Kidney glomerular epithelial cell (primary cell): ENCODE measurements at regions not wholly inside any gene's neighbourhood (a gene's known extent, or its start where the extent isn't known, plus 50 kb on each side); places are given as distances from the start of the nearest gene placed in this dataset.
"Not testable (repeated sequence)": the region's sequence is repeated elsewhere in the genome, so short reads cannot be mapped to it uniquely, and the experiment has no call there.

Source experiments
- DNase-seq: peaks from one replicate; lab custom pipeline; 2025; lab: John Stamatoyannopoulos, UW

DNA sequence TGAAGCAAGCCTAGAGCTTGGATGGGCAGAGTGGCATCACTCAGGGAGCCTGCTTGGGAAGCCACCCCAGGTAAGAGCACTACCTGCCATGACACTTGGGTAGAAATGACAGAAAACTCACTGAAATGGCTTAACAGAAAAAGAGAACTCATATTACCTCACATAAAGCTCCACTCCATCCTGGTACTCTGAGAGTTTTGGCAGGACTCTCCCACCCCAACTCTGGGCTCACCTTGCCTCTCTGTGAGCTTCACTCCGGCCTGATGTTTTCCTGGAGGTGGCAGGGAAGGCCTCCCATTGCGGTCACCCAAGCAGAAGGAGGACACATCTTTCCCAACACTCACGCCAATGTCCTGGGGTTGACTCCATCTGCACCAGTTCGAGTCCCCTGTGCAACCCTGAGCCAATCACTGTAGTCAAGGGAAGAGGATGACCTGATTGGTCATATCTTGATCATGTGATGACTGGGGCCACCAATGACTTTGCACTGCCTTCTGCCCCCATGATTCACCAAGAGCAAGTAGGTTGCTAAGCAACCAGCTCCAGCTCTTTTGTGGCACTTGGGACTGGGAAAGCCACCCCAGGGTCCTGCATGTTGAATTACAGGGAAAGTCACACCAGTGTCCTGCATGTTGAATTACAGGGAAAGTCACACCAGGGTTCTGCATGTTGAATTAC, 446.1 kb upstream of the SULF2 start:
- no peak for DNase-seq

- DNase-seq = no peak
Measured at GRCh38 chr20:48230216-48230615, 444.9 kb upstream of the SULF2 start.

DNA sequence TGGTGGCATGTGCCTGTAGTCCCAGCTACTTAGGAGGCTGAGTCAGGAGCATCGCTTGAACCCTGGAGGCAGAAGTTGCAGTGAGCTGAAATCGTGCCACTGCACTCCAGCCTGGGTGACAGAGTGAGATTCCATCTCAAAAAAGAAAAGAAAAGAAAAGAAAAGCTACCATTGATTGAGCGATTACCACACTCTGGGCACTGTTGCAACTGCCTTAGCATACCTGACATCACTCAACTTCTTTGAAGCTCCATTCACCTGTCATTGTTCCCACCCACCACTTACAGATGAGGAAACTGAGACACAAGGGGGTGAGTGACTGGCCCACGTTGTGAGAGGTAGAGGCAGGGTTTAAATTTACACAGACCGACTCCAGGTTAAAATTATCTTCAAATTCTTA, 442.1 kb upstream of the SULF2 start:
- no peak for DNase-seq

DNA sequence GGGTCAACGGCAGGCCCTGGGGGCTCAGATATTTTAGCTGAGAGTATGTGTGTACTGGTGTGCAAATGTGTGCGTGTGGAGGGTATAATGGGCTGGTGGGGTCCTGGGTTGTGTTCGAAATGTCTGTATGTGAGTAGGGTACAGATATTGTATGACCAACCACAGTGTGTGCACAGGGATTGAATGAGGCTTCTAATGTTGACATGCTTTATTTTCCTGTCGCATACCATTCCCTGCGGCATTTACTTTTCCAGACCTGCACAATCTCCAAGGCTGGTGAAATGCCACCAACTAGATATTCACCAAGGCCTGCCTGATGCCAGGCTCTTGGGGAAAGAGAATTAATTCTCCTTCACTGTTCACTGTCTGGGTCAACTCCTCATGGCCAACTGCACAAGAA, 441.4 kb upstream of the SULF2 start:
- no peak for DNase-seq

GRCh38 chr20:48224533-48225050, 439.3 kb upstream of the SULF2 start:
- no peak for DNase-seq

GRCh38 chr20:48223715-48224114, 438.4 kb upstream of the SULF2 start:
- DNase-seq = no peak

GRCh38 chr20:48222595-48223180, 437.4 kb upstream of the SULF2 start:
- no peak for DNase-seq

GRCh38 chr20:48220033-48220633, 434.9 kb upstream of the SULF2 start:
- no peak for DNase-seq

DNA sequence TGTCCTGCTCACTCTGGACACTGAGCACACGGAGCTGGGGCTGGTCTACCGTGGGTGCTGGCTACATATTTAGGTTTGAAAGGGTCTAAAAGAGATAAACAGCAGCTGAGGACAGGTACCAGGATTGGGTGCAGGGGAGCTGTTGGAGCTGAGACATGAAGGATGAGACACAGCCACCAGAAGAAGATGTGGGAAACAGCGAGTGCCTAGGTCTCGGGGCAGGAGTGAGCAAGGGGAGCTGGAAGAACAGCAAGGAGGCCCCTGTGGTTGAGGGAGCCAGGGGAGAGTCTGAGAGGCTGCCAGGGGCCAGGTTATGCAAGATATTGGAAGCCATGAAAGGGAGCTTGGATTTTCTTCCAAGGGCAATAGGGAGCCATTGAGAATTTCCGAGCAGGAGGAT, 434.0 kb upstream of the SULF2 start:
- no peak for DNase-seq

- peak; percentile 68 for DNase-seq
Measured at GRCh38 chr20:48217190-48217589, 431.9 kb upstream of the SULF2 start.

GRCh38 chr20:48215536-48215935, 430.3 kb upstream of the SULF2 start:
- peak; percentile 43 for DNase-seq

GRCh38 chr20:48214601-48215000, 429.3 kb upstream of the SULF2 start:
- DNase-seq = no peak

DNA sequence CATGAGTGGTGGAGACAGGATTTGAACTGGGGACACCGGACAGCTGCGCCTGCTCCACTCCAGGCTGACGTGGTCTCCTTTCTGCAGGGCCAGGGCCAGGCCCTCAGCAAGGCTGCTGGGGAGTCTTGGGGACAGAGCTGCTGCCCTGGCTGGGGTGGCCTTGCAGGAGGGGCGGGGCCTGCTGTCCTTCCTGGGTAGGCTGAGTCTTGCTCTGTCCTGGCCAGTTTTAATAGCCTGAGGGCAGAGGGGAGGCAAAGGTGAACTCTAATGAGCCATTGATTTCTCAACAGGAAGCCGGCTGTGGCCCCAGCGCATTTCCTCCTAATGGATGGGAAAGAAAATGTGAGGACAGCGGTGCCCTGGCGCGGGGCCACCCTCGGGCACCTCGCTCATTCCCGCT, 428.4 kb upstream of the SULF2 start:
- DNase-seq = not testable (repeated sequence)

GRCh38 chr20:48212806-48213509, 427.7 kb upstream of the SULF2 start:
- DNase-seq = no peak

GRCh38 chr20:48211847-48212246, 426.6 kb upstream of the SULF2 start:
- DNase-seq = no peak

GRCh38 chr20:48211238-48211637, 426.0 kb upstream of the SULF2 start:
- DNase-seq = no peak

GRCh38 chr20:48210111-48211027, 425.1 kb upstream of the SULF2 start:
- no peak for DNase-seq

DNA sequence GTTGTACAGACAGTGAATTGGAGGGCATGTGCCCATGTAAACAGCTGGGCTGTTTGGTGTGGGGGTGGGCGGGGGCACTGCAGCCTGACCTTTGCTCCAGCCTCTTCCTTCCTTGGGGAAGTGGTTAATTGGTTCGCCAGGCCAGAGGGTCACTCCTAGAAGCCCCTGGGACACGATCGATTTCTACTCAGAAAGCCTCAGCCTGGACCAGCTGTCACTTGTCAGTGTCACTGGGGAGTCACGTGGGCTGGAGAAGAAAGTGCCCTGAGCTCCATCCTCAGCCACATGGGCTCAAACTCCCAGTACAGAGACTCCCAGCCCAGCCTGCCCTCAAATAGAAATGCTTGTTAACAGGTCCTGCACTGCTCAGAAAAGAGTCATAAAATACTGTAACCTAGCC, 423.8 kb upstream of the SULF2 start:
- no peak for DNase-seq

GRCh38 chr20:48208176-48208575, 422.9 kb upstream of the SULF2 start:
- DNase-seq = no peak

- DNase-seq = no peak
Measured at GRCh38 chr20:48207505-48207904, 422.2 kb upstream of the SULF2 start.

GRCh38 chr20:48205786-48206185, 420.5 kb upstream of the SULF2 start:
- no peak for DNase-seq

DNA sequence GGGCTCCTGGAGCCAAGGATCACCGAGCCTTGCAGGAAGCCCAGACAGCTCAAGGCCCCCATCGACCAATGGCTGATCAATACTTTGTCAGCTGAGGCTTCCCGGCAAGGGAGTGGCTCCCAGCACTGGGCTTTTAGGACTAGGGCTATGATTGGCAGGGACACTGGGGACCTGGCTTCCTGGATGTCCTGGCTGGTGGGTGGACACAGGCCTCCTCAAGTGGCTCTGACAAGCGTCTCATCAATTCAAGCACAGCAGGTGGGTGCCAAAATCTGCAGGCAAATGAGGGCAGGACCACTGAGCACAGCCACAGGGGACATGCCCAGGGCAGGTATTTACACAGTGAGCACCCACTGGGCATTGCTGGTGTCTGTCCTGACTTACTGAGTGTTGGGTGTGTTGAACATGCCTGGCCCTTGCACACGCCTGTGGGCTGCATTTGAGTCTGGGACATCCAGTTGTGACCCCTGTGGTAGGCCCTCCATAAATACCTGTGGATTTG, 420.1 kb upstream of the SULF2 start:
- DNase-seq = no peak
